ENCODE measurements at regions not wholly inside any gene's neighbourhood (a gene's known extent, or its start where the extent isn't known, plus 50 kb on each side); places are given as distances from the start of the nearest gene placed in this dataset.

GRCh38 chr1:13922466-13923110 is 222.6 kb downstream of the PRDM2 start:
- DNase-seq (ENCODE audit: low spot score) (no peak), ATAC-seq (no peak)

DNA sequence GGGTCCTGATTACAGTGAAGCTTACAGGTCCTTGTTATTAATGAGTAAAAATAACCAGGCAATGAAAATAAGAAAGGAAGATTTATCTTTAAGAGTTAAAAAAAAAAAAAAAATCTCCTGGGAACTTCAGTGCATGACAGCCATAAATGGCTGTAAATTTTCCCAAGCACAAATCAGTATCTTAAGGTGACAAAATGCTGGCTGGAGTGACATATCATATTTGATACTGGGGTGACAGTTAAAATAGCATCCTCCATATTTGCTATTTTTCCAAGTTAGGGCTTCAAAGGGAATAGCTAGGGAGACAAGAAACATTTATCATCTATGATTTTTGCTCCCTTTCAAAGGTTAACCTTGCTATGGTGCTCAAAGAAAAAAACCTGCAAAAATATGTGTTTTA is 226.6 kb downstream of the PRDM2 start:
- DNase-seq (ENCODE audit: low spot score) = no peak
- no peak for ATAC-seq

- DNase-seq (ENCODE audit: low spot score) = no peak
- no peak for ATAC-seq
These were observed 227.7 kb downstream of the PRDM2 start for GRCh38 chr1:13927736-13928135.

DNA sequence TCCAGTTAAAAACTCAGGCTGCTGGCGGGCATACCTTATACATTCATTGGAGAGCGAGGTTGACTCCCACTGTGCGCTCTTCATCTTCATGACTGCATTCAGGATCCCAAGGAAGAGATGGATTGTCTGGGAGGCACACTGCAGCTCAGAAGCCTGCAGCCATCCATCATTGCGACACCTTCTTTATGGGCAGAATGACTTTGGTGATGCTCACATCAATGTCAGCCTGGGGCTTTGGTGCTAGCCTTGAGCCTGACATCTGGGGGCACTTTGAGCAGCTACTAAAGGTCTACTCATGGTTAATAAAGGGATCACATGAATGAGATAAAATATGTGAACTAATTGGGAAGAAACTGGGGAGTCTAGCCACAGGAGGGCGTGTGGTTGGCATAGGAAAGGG is 229.3 kb downstream of the PRDM2 start:
- no peak for DNase-seq (ENCODE audit: low spot score)
- no peak for ATAC-seq

DNA sequence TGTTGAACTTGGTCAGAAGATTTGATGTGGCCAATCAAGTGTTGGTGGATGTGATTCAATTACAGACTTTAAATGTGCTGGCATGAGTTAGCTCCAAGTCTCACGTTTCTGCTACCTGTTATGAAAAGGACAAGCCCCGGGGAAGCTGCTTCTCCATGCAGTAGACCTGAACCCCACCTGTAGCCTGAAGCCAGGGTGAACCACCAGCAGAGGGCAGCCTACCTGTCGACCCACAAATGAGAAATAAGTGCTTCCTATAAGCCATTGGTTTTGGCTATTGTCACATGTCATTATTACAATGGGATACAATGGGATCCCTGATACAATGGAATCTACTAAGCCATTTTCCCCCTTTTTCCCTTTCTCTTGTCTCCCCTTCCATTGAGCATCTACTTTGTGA is 230.2 kb downstream of the PRDM2 start:
- no peak for DNase-seq (ENCODE audit: low spot score)
- peak; percentile 59 for ATAC-seq

GRCh38 chr1:13931226-13931625 is 231.2 kb downstream of the PRDM2 start:
- ATAC-seq (no peak), DNase-seq (ENCODE audit: low spot score) (no peak)

- DNase-seq (ENCODE audit: low spot score) (no peak), ATAC-seq (no peak)
These were observed 235.3 kb downstream of the PRDM2 start for GRCh38 chr1:13935336-13935735.

DNA sequence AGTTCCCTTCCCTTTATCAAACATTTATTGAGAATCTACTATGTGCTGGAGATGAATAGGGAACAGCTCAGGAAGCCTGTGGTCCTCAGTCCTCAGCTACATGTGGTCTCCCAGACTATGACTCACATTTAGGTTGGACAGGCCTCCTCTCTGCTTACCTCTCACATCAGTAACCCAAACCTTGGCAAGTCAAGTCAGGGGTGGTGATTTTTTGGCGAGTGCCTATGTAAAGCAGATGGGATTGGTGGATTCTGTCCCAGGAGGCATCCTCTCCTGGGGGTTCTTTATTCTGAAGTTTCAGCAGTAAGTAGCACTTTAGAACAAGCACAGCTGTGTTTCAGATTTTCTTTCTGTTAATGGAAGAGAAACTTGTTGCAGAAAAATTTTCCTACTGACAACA is 241.3 kb downstream of the PRDM2 start:
- DNase-seq (ENCODE audit: low spot score) (no peak), ATAC-seq (no peak)

DNA sequence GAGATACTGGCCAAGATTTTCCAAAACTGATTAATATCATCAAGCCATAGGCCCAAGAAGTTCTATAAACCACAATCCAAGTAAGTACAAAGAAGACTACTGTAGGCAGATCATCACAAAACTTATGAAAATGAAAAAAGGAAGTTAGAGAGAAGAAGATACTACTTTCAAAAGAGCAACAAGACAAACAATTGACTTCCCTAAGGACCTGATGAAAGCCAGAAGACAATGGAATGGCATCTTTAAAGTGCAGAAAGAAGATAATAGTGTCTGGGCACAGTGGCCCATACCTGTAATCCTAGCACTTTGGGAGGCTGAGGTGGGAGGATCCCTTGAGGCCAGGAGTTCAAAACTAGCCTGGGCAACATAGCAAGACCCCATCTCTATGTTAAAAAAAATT is 243.1 kb downstream of the PRDM2 start:
- no peak for DNase-seq (ENCODE audit: low spot score)
- no peak for ATAC-seq

GRCh38 chr1:13945856-13946255 is 245.9 kb downstream of the PRDM2 start:
- ATAC-seq = no peak
- no peak for DNase-seq (ENCODE audit: low spot score)

DNA sequence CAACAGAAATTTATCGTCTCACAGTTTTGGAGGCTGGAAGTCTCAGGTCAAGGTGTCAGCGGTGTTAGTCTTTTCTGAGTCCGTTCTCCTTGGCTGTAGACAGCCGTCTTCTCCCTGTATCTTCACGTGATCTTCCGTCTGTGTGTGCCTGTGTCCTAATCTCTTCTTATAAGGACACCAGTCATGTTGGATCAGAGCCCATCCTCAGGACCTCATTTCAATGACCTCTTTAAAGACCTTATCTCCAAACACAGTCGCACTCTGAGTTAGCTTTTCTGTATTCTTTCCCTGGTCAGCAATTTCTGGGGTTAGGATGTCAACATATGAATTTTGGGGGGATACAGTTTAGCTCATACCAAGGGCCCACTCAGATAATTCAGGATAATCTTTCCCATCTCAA is 247.7 kb downstream of the PRDM2 start:
- ATAC-seq (no peak), DNase-seq (ENCODE audit: low spot score) (no peak)

- no peak for ATAC-seq
These were observed 248.4 kb downstream of the PRDM2 start for GRCh38 chr1:13948396-13948795.

DNA sequence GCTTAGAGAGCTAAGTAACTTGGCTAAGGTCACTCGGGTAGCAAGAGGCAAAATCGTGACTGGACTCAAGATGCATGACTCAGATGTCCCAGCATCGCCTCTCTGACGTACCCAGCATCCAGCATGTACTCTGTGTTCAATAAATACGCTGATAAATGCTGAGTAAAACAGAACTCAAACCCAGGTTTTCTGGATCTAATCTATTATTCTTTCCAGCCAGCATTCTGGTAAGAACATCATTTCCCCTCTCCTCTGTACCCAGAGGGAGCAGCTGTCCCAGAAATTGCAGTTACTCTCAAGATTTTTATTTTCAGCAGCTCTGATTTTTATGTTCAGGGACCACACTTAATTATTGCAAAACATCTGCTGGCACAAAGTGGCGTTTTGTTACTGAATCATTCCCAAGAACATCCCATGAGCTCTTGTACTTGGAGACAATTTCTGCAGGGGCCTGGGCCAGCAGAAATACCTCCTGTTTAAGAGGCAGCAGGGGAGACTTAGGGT is 249.0 kb downstream of the PRDM2 start:
- ATAC-seq = no peak
- no peak for DNase-seq (ENCODE audit: low spot score)

More at GRCh38 chr1:13948396-13948795, 248.4 kb downstream of the PRDM2 start:
- DNase-seq (ENCODE audit: low spot score) = no peak

- no peak for ATAC-seq
- DNase-seq (ENCODE audit: low spot score) = no peak
These were observed 249.6 kb downstream of the PRDM2 start for GRCh38 chr1:13949546-13949945.

DNA sequence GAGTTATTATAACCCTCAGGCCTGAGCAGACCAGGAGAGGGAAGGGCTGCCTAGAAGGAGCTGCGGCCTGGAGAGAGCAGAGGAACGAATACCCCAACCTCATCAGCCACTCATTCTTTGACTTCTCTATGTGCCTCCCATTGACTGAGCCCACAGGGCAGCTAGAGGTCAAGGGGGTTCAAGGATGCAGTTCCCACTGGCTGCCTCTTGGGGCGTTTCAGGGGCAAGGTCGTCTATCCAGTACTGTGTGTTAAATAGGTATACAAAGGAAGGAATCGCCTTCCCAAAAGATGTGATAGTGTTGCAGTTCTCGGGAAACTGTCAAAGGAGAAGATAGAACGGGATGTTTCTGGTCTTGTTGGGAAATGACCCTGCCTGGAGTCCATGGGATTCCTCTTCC is 250.6 kb downstream of the PRDM2 start:
- ATAC-seq (peak; percentile 61), DNase-seq (ENCODE audit: low spot score) (no peak)

DNA sequence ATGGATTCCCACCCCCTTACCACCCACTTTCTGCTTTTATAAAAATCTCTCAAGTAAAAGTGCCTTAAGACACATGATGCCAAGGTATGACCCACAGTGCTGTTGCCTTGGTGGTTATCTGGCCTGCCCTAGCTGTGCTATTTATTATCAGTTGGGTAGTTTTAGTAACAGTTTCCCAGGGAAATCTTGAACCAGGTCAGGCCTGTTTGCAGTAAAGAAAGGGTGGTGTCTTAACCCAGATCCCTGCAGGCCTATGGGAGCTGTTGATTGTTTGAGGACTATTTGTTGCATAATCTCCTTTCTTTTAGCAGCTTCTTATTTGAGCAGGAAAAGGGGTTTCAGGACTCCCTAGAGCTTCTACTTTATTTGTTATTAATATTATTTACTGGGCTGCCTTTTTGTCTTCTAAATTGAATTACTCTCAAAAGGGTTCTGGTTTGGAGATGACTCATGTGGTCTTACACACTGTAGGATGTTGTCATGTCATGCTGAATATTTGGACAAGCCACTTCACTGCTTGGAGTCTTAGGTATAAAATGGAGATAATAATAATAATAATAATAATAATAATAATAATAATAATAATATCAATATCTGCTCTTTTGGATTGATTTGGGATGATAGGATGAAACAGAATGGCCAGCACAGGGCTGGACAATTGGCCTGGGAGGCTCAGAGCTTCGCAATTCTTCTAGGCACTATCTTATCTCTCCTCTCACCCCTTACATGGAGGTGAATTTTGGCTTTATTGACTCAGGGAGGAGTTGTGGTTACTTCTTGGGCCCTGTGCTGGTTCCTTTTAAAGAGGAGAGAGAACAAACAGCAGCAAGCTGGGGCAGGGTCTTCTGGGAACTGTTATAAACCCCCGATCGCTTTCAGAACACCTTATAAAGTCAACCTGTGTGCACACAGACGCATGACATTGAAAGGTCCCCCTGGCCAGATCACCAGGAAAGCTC is 252.1 kb downstream of the PRDM2 start:
- ATAC-seq (no peak), DNase-seq (ENCODE audit: low spot score) (no peak)

DNA sequence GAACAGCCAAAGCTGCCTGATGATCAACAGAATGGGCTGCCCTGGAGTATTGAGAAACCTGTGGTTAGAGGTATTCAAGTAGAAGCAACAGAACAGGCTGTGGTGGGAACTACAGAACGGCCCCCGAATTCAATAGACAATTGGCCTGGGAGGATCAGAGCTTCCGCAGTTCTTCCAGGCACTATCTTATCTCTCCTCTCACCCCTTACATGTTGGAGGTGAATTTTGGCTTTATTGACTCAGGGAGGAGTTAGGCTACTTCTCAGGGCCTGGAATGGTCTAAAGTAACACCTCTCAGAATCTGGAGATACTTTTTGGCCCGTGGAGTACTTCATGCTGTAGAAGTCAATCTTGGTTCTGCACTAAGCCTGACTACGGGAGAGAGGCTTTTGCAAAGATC is 253.0 kb downstream of the PRDM2 start:
- ATAC-seq (no peak), DNase-seq (ENCODE audit: low spot score) (no peak)

DNA sequence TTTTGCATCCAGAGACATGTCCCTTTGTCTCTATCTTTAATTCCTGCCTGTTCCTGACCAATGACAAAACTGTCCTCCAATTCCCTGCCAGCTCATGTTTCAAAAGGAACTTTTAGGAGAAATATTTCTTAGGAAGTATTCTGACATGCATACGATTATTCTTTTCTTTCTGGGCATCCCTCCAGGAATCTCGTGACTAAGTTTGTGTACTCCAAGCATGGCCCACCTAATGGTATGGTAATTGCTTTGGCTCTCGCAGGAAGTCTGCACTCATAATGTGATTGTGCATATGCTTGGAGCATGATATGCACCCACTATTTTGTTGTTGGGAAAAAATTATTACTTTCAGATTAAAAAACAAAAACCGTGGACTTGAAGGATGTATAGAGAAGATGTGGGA is 256.4 kb downstream of the PRDM2 start:
- DNase-seq (ENCODE audit: low spot score) (no peak), ATAC-seq (no peak)

DNA sequence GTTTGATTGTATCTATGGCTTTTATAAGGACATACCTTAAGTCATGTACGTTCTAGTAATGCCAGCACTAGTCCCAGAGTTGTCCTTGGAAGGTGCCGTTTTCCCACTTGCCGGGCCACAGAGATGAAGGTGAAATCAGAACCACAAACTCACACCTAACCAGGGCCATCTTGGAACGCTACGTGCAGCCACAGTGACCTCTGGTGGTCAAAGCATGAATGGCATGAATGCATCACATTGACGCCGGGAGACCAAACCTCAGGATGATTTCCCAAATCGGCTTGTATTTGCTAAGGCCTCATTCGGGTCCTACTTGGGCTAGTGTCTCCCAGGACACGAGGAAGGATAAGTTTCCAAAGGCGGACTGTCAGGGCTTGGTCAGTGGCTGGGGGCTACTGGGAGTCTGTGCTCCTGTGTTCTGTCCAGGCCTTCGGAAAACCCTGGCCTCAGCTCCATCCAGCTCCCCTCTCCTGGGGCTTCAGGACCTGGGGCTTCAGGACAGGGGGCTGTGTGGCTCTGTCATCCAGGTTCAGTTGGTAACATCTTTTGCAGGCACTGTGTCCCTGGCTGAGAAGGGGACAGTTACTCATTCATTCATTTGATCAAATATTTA is 260.5 kb downstream of the PRDM2 start:
- peak; percentile 98 for ATAC-seq
- peak; percentile 70 for DNase-seq (ENCODE audit: low spot score)

- DNase-seq (ENCODE audit: low spot score) = no peak
- no peak for ATAC-seq
These were observed 264.8 kb downstream of the PRDM2 start for GRCh38 chr1:13964768-13965167.

DNA sequence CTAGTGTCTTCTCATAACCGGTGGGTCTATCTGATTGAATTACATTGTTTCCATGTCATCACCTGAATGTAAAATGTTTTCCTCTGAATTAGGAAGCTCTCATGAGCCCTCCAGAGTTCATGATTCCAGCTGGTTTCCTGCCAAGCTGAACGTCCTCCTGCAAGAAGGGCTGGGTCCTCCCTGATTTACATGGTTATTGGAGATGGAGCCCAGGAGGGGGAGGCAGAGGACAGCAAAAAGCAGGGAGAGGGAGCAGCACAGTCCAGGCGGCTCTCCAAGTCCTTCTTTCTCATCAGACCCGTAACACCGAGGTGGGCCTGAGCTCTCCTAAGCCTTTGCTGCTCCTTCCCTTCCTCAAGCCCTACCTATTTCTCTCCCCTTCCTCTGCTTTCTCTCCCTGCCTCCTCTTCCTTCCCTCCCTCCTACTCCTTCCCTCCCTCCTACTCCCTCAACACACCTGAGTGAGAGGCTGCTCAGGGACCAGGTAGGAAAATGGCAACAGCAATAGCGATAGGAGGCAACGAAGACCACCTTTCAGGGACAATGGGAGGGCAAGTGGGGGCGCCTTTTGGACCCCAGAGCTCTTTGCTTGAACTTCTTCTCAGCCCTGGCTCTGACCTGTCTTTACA is 265.9 kb downstream of the PRDM2 start:
- no peak for DNase-seq (ENCODE audit: low spot score)
- ATAC-seq = peak; percentile 54
